NOMO-1 treated with DMSO at 0.1 percent for 48 hours (cell line): ENCODE measurements at regions not wholly inside any gene's neighbourhood (a gene's known extent, or its start where the extent isn't known, plus 50 kb on each side); places are given as distances from the start of the nearest gene placed in this dataset.

Experiments
- DNase-seq: peaks from one replicate; lab custom pipeline; 2025; ENCODE audit not compliant: unreplicated experiment; lab: John Stamatoyannopoulos, UW

DNA sequence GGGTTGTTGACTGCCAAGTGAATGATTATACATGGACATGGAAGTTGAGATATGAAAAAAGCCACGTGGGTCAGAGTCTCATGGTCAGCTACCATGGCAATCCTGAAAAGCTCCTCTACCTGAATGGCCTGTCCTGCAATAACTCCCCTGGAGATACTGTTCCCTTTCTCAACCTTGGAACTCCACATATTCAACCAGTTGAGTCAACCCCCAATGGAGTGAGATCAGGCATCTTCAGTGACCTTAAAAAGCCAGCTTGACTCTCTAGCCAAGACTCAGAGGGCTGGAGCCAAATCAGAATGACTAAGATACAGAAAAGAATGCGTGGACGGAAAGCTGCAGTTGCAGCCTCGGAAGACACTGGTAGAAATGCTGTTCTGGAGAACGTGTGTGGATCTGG lies 341.3 kb downstream of the FOXA2 start:
- no peak for DNase-seq

DNA sequence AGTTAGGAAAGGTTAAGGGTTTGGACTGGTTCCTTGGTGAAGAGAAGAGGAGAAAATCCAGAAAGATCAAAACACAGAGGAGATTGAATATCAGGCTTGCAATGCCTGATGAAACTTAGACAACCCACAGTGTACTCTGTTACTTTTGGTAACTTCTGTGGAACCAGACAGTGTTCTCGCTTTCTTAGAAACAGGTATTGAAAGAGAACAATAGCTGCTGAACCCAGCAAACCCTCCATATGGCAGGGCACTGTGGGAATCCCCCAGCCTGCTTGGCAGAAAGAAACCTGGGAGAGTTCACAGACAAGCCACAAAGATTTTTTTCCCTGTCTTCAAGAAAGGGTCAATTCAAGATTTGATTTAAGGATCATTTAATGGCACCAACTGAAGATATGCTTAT lies 342.8 kb downstream of the FOXA2 start:
- no peak for DNase-seq

DNA sequence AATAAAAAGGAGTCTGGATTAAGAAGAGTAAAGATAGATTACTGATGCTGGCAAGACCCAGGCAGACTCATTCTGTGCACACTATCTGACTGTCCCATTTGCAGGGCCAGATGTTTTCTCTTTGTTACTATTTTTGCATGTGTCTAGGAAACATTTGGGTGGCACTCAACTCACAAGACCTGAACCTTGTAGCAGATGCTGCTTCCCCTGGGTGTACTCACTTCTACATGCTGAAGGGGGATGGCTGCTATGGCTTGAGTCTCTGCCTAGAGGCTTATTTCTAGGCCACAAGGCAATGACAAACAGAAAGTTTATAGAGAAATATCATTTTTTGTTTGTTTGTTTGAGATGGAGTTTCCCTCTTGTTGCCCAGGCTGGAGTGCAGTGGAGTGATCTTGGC lies 351.4 kb downstream of the FOXA2 start:
- DNase-seq = no peak

DNA sequence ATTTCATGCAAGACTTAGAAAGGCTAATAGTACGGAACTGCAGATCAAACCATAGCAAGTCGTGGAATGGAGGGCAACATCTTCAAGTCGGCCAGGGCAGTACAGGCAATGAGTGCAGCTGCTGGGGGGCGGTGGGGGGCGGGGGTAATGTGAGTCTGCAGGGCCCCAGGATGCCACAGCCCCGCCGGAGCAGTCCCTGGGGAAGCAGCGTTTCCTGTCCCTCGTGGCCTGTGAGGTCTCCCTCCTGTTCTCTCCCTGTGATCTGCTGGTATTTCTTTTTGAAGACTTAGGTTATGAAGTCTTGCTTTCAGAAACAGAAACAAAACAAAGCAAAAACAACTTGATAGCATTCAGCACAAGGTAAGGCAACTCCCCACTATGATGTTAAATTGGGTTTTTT lies 351.9 kb downstream of the FOXA2 start:
- no peak for DNase-seq

DNA sequence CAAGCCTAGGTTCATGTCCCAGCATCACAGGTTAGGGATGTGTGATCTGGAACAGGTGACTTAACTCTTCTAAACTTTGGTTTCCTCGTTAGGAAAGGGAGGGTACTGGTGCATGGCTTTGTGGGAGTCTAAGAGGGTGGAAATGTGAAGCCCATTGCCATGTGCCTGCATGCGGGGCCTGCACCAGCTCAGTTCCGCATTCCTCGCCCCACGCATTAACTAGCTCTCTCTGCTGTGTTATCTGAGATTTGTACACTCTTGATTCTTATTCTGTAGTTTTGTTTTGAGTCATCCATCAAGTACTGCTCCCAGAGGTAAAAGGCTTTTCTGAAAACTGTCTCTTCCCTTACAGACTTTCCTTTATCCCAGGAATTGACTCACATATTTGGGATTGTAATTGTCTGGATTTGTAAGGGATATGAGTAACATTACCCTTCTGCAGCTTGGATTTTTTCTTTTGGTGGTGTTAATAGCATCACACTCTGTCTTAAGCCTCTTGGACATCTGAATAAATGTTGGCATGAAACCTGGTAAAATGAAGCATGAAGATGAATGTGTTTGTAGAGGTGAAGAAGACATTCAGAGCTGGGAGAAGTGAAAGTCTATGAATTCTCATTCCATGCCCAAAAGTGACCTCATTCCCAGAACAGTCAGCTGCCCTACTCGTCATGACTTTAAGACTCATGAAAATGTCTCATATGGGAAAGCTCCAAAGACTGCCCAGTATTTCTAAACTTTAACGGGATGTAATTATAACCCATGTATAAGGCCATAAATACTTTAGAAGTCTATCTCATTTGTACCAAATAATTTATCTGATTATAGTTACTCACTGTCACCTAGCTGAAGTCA lies 357.3 kb downstream of the FOXA2 start:
- no peak for DNase-seq

DNA sequence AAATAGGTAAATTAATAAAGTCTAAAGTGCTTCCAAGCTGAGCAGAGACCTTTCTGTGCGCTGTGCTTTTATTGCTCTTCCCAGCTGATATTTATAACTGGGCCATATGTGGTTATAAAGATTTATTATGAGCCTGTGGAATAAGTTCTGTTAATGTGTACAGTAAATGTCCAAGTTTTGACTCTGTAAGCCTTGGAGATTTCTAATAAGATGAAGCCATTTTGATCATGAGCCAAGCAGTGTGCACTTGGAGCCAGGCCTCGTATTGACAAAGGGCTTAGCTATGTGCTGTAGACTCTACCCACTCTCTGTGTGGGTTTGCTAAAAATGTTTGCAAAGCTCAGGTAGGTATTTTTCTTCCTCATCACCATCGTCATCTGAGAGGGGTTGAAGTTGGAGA lies 361.1 kb downstream of the FOXA2 start:
- no peak for DNase-seq

DNA sequence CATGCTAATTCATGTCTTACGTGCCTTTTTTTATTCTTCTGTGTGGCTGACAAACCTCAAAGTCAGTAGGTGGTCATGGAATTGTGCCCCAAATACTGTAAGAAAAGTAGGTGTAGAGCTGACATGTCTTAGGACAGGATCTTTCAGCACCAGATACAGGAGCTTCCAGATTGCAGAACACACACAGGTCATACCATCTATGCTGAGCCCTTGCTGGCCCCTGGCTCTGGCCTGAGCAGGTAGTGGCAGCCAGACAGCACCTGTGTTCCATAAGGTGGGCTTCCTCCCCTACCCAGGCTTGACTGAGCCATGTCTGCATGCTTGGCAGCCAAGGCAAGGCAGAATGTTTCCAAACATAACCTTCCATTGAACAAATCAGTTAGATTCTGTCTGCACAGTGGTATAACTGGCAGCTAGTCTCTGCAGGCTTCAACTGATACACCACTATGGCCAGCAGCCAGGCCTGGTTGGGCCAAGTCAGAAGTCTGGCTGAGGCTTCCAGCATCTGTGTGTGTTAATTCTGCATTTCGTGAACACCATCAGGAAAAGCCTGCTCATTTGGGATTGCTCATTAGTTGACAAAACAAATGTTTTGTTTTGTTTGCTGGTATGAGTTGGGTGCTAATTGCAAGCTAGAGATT lies 366.5 kb downstream of the FOXA2 start:
- no peak for DNase-seq

DNA sequence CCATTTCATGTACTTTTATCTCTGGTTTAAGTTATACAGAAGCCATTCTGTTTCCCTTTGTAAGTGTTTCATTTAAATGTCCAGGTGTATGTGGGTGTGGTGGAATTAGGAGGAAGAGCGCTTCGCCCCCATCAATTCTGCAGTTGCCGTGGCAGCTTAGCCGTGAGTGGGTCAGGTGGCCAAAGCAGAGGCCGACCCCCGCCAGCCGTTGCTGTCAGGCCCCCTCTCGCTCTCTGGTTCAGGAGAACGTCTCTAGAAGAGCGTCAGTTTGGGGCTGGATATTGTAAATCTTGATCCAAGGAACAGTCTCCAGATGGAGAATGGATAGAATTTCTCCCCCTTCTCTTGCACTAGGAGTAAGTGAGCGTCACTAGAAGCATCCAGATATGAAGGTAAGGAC lies 367.4 kb downstream of the FOXA2 start:
- no peak for DNase-seq

DNA sequence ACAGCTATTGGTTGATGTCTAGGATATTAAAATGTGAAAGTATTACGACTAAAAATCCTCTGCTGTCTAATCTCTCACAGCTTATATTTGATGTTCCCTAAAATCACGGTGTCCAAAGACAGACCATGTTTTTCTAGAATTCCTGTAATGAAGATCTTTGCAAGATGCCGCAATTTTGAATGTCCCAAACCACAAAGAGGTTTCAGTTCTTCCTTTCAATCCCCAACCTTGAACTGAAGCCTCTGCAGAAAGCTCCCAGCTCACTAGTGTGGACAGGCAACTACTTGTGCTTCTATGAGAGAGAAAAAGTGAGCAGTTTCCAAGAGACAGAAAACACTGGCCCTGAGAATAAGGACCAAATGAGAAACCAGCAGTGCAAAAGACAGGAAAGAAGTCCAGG lies 370.1 kb downstream of the FOXA2 start:
- DNase-seq = peak; percentile 56

DNA sequence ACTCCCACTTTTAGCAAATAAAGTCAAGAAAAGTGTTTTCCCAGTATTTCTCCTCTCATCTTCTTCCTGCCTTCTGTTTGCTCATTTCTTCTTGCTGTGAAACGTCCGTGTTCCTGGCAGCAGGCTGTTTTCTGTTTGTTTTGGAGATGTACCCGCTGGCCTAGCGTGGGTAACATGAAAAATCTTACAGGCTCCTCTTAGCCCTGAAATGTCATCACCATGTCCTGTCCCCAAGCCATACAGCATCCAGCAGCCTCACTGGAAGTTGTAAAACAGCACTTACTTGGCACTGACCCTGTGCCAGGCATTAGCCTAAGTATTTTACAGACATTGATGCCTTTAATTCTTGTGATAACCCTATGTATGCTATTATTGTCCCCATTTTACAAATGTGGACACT lies 371.1 kb downstream of the FOXA2 start:
- DNase-seq = no peak

DNA sequence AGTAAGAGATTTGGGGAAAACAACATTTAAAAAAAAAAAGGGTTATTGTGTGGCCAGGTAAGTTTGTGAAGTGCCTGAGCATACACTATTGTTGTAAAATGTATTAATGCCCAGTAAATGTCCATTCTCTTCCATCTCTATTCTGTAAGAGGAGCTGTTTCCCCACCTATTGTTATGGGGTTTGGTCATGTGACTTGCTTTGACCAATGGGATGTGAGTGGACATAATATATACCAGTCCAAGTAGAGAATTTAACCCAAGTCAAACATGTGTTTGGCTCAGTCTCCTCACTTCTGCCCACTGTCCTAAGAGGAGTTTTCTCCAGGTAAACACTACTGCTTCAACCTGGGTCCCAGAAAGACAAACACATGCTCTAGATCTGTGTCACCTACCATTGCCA lies 377.1 kb downstream of the FOXA2 start:
- DNase-seq = no peak

DNA sequence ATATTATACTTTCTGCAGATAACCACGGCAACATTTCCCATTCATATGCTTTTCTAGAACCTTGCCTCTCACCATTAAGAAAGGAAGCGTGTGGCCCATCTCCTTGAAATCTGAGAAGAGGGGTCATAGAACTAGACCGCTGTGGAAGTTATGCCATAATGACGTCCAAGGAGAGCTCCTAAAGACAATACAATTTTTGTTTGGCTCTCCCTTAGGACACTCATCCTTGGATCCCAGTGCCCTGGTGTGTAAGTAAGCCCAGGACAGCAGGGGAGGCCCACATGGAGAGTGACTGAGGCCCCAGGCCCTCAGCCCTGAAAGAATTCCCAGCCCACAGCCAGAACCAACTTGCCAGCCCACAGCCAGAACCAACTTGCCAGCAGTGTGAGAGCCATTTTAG lies 379.6 kb downstream of the FOXA2 start:
- DNase-seq = no peak

DNA sequence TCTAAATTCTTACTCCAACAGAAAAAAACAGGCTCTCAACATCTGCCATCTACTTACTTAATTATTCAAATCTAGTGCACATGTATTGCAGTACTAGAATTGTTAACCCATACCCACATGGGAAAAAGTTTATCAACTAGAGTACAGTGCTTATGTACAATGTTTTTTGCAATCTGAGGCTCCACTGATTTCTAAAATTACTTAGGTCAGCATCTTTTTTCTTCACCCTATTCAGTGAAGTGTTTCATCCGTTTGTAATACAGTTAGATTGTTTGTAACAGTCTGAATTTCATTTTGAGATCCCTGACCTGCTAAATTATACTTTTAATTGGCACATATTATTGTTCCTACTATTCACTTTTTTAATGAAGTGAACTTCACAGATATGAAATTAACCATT lies 402.2 kb downstream of the FOXA2 start:
- no peak for DNase-seq

DNA sequence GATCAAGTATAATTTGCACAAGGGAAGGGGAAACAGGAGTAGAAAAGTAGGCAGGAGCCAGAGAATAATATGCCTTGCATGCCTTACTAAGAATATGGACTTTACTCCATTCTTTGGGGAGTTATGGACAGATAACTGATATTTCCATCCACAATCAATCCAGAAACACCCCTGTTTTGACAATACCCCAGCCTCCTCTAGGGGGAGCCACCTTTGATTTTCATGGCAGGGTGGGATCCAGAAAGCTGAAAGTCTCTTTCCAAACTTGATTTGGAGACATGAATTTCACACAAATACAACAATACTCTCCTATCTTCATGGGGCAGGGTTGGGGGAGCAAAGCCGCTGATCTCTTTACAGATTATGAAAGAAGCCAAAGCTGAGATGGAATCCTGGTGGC lies 404.1 kb downstream of the FOXA2 start:
- DNase-seq = no peak

DNA sequence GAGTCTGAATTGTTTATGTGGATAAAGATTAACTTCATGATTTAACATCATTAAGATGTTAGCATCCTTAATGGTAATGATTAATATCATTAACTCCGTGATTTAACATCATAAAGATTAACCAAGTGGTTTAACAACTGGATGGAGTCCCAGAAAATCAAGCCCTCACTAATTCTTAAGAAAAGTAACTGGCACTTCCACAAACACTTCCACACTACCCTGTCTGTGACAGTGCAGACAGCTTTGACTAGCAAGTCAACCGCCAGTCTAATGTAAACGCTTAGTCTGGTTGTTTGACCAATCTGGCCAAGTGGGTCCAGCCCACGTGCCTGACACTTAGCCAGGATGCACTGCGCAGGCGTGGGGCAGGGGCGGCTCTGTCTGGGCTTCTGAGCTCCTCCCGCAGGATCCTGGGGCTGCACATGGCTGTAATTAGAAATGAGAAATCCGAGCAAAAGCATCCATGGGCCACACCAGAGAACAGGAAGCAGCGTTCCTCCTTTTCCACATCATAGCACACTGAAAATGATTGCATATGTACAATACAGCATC lies 424.2 kb downstream of the FOXA2 start:
- DNase-seq = no peak

DNA sequence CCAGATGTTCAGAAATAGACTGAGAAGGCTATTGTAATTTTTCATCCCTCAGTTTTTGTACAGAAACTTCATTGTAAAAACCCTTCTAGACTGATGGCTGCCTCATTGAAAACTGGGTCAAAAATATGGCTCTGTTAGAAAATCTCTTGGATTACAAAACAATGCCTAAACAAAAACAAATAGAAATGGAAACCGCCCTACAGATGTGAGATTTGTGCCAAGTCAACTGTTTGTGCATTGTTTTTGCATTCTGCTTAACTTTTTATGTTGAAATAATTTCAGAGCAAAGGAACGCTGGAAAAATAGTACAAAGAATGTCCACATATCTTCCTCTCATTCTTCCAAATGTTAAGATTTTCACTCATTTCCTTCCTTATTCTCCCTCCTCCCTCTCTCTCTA lies 425.1 kb downstream of the FOXA2 start:
- DNase-seq = no peak

DNA sequence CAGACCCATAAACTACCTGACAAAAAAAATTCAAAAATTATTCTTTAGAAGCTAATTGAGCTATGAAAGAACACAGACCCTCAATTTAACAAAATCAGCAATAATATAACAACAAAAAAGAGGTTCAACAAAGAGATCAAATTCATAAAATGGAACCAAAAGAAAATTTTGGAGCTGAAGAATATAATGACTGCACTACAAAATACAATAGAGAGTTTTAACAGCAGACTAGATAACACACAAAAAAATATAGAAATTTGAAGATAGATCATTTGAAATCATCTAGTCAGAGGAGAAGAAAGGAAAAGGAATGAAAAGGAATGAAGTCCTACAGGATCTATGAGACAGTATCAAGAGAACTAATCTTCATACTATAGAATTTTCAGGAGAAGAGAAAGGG lies 422.1 kb downstream of the PAX1 start:
- no peak for DNase-seq

DNA sequence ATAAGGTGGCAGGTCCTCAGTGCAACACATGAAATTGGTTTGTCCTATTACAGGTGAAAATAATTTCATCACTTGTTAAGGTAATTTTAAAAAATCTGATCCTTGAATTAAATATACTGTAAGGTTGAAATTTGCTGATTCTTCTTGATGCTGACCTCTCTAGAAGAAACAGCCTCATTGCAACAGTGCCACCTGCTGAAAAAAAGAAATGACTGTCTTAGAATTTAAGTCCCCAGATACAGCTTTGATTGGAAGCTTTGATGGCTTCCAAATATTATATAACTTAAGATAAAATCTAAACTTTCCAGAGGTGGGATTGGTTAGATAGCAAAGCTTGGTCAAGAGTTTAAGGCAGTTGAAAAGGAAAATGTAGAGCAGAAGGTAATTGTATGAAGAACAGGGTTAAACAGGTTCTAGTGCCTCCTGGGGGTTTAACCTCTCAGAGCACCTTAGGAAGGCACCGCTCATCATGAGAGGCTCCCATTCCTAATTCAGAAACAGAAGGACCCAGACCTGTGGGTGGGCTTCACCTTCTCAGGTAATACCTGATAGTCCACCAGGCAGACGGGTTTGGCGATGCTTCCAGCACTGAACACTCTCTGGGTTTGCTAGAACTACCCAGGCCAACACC lies 401.0 kb downstream of the PAX1 start:
- DNase-seq = no peak

DNA sequence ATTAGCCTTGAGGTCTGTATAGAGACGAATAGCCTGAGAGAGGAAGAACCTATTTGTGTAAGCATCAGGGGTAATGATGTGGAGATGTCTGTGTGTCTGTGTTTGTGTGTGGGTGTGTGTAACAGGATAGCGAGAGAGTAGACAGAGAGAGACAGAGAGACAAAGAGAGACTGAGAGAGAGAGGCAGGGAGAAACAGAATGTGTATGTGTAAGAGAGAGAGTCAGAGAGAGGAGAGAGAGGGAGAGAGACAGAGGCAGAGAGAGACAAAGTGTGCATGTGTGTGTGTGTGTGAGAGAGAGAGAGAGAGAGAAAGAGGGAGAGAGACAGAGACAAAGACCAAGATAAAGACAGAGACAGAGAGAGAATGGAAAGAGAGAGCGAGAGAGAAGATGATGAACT lies 396.1 kb downstream of the PAX1 start:
- DNase-seq = no peak

DNA sequence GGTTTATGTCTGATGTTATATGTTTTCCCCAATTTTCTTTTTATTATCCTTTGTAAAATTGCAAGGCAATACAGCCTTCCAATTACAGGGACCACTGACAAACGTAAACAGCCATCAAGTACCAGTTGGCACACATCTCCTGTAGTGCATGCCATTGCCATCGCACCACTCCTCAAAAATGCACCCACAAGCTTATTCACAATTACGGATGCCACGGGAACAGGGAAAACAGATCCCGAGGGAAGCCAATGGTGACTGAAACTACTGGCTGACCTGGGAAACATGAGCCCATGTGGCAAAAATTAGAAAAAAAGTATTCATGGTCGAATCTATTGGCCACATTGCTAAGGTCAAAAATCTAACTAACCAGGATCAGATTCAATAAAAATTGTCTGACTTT lies 395.2 kb downstream of the PAX1 start:
- no peak for DNase-seq

DNA sequence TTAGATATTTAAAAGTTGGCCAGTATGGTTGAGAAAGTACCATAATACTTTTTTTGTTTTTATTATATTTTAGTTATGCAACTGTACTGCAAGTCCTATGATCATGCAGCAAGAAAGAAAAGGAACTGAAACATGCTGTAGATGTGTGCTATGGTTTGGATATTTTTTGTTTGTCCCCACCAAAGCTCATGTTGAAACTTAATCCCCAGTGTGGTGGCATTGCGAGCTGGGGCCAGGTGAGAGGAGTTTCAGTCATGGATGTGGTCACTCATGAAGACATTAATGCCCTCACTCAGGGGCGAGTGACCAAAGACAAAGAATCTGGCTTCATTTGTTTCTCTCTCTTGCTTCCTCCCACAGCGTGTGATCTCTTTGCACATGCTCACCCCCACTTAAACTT lies 393.9 kb downstream of the PAX1 start:
- DNase-seq = no peak

DNA sequence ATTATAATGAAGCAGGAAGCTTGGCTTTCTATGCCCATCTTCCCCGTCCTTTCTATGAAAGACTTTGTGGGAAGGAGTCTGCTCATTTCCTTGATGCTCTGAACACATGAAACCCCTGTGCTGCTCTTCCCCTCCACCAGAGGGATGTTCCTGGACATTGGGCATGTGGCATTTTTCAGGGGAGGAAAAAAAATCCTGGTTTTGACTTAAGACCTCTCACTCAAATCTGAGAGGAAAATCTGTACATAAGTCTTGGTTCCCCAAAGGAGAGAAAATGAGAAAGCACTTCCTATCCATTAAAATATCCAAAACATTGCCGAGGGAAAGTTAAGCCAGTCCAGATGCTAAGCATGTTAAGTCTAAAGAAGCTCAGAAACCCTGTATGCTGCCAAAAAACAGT lies 393.0 kb downstream of the PAX1 start:
- DNase-seq = no peak
